Activated naive CD4-positive, alpha-beta T cell treated with anti-CD3 and anti-CD28 coated beads for 36 hours (primary cell): ENCODE measurements at regions not wholly inside any gene's neighbourhood (a gene's known extent, or its start where the extent isn't known, plus 50 kb on each side); places are given as distances from the start of the nearest gene placed in this dataset.
"Not testable (repeated sequence)": the region's sequence is repeated elsewhere in the genome, so short reads cannot be mapped to it uniquely, and the experiment has no call there.

Source experiments
- CTCF ChIA-PET: fragments of 350-600 bp; sonication (Branson Sonifier 250); formaldehyde crosslinking; loops from one replicate; lab custom pipeline; 2021; ENCODE audit warnings: antibody characterized with exemption; lab: Charles Lee
- DNase-seq: peaks from one replicate; pipeline ENCODE4 v3.0.0-alpha.2; 2020
- H3K27ac Mint-ChIP-seq: one replicate; pipeline ENCODE4 v1.8.0; 2021; ENCODE audit warnings: mild to moderate bottlenecking, mixed read lengths
- H3K27me3 Mint-ChIP-seq: one replicate; pipeline ENCODE4 v1.8.0; 2021; ENCODE audit warnings: low read depth, mixed read lengths
- H3K36me3 Mint-ChIP-seq: one replicate; pipeline ENCODE4 v1.8.0; 2021; ENCODE audit warnings: low read depth, mixed read lengths
- H3K4me1 Mint-ChIP-seq: one replicate; pipeline ENCODE4 v1.8.0; 2021; ENCODE audit warnings: low read depth, mixed read lengths
- H3K4me3 Mint-ChIP-seq: one replicate; pipeline ENCODE4 v1.8.0; 2021; ENCODE audit warnings: mild to moderate bottlenecking, moderate library complexity, mixed read lengths
- H3K9me3 Mint-ChIP-seq: one replicate; pipeline ENCODE4 v1.8.0; 2021; ENCODE audit warnings: mixed read lengths
- intact Hi-C: fragments of 100-400 bp; cut with micrococcal nuclease; formaldehyde crosslinking; loops from one replicate; pipeline ENCODE4 v1.15.1; 2023

DNA sequence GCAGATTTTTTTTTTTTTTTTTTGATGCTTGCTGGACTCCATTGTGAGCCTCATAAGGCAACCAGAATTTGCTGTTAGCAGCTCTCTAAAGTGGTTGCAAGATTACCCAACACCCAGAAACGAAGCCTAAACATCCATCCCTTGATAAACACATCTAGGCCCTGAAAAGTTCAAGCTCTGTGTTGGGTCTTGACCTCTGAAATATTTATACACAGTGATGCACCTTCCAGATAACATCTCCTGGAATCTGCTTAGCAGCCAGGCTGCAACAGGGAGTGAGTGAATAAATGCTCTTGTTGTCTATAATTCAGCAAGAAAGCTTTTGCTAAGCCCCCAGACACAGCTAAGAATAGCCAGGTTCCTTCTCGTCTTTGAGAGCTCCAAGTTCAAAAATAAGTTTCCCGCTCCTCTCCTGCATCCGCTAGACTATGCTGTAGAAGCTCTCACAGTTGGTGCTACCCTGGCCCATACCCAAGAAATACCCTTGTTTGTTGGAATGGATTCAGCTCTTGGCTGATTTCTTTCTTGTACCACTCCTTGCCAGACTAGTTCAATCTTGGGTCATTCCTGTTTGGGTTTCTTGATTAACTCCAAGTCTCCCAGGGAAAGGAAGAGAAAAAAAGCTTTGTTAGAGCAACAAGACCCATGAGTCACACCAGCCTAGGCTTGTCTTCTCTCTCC, 610.6 kb upstream of the TBX3 start:
- H3K4me1 Mint-ChIP-seq: no peaks in the 10 kb centered on the region
- intact Hi-C loops: no loop called here
- peaks cover 5% of the 10 kb centered on the region for H3K27me3 Mint-ChIP-seq
- no peak for DNase-seq
- H3K4me3 Mint-ChIP-seq: no peak overlapping the region
- CTCF ChIA-PET: no interaction called here
- peaks cover 2% of the 10 kb centered on the region for H3K9me3 Mint-ChIP-seq
- no peaks in the 10 kb centered on the region for H3K36me3 Mint-ChIP-seq
- no peak overlapping the region for H3K27ac Mint-ChIP-seq

DNA sequence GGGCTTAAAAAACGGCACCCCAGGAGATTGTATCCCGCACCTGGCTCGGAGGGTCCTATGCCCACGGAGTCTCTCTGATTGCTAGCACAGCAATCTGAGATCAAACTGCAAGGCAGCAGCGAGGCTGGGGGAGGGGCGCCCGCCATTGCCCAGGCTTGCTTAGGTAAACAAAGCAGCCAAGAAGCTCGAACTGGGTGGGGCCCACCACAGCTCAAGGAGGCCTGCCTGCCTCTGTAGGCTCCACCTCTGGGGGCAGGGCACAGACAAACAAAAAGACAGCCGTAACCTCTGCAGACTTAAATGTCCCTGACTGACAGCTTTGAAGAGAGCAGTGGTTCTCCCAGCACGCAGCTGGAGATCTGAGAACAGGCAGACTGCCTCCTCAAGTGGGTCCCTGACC, 601.5 kb upstream of the TBX3 start:
- H3K9me3 Mint-ChIP-seq, intact Hi-C loops, CTCF ChIA-PET, H3K4me3 Mint-ChIP-seq, DNase-seq, H3K27ac Mint-ChIP-seq, H3K36me3 Mint-ChIP-seq, H3K4me1 Mint-ChIP-seq, H3K27me3 Mint-ChIP-seq: not testable (repeated sequence)

DNA sequence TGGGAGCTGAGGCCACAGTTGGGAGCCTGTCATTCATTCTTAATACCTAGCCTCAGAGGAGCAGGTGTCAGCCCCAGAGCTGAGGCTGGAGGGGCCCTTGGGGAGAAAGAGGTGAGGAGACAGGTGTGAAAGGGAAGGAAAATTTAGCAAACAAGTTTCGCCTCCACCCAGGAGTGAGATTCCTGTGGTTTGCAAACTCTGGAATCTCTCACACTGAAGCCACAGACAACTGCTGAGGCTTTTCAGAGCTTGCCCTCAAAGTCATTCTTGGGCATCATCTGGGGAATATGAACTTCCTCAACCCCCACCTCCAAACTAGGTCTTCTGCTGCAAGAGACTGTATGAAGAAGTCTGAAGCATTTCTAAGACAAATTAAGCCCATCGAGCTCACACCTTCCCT, 589.5 kb upstream of the TBX3 start:
- intact Hi-C loops: no loop called here
- CTCF ChIA-PET: no interaction called here

DNA sequence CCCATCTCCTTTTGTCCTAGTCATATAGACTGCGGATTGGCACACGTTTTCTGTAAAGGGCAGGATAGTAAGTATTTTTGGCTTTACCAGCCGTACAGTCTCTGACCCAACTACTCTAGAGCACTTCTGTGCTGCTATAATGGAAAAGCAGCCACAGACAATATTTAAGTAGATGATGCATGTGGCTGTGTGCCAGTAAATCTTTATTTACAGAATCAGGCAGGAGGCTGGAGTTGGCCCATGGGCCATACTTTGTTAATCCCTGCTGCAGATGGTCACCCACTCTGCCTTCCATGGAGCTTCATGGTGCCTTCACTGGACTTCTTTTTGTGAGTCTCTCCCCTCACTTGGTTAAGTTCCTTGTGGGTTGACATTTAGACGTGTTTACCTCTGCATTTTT, 584.5 kb upstream of the TBX3 start:
- CTCF ChIA-PET: no interaction called here
- H3K9me3 Mint-ChIP-seq: peaks cover 2% of the 10 kb centered on the region
- H3K36me3 Mint-ChIP-seq: no peaks in the 10 kb centered on the region
- no peak overlapping the region for H3K27ac Mint-ChIP-seq
- no peak for DNase-seq
- no peak overlapping the region for H3K4me3 Mint-ChIP-seq
- no peaks in the 10 kb centered on the region for H3K4me1 Mint-ChIP-seq
- H3K27me3 Mint-ChIP-seq: no peaks in the 10 kb centered on the region
- intact Hi-C loops: no loop called here

More for the DNA sequence above, 589.5 kb upstream of the TBX3 start:
- Mint-ChIP-seq H3K27me3 (no peaks in the 10 kb centered on the region), H3K36me3 (no peaks in the 10 kb centered on the region), H3K4me3 (no peak overlapping the region), H3K27ac (no peak overlapping the region), H3K9me3 (peaks cover 2% of the 10 kb centered on the region), H3K4me1 (no peaks in the 10 kb centered on the region)
- no peak for DNase-seq

- Mint-ChIP-seq H3K27ac (no peak overlapping the region), H3K9me3 (peaks cover 2% of the 10 kb centered on the region), H3K4me3 (no peak overlapping the region), H3K27me3 (no peaks in the 10 kb centered on the region), H3K4me1 (no peaks in the 10 kb centered on the region), H3K36me3 (no peaks in the 10 kb centered on the region)
- CTCF ChIA-PET: no interaction called here
- no peak for DNase-seq
- intact Hi-C loops: no loop called here
Measured at GRCh38 chr12:115267891-115268290, 583.9 kb upstream of the TBX3 start.

- Mint-ChIP-seq H3K4me1 (no peaks in the 10 kb centered on the region), H3K27me3 (no peaks in the 10 kb centered on the region), H3K27ac (no peak overlapping the region), H3K9me3 (peaks cover 2% of the 10 kb centered on the region), H3K4me3 (no peak overlapping the region), H3K36me3 (no peaks in the 10 kb centered on the region)
- intact Hi-C loops: no loop called here
- CTCF ChIA-PET: no interaction called here
- no peak for DNase-seq
Measured at GRCh38 chr12:115267464-115267863, 583.5 kb upstream of the TBX3 start.

DNA sequence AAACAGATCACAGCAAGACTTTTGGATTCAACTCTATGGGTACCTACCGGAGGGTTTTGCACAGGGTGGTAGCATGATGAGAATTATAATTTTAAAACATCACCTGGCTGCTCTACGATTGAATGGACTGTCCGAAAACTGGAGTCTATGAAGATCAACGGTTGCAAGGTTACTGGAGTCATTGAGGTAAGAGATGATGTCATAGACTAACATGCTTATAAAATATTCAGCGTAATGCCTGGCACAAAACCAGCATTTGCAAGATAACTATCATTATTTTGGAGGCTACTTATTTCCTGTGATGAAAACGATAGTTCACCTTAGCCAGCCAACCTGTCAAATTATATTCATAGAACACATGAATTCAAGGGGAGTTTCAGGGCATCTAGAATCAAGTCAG, 580.6 kb upstream of the TBX3 start:
- no peak for DNase-seq
- Mint-ChIP-seq H3K4me3 (no peak overlapping the region), H3K36me3 (no peaks in the 10 kb centered on the region), H3K9me3 (no peaks in the 10 kb centered on the region), H3K27me3 (no peaks in the 10 kb centered on the region), H3K4me1 (no peaks in the 10 kb centered on the region), H3K27ac (no peak overlapping the region)
- intact Hi-C loops: no loop called here
- CTCF ChIA-PET: no interaction called here

DNA sequence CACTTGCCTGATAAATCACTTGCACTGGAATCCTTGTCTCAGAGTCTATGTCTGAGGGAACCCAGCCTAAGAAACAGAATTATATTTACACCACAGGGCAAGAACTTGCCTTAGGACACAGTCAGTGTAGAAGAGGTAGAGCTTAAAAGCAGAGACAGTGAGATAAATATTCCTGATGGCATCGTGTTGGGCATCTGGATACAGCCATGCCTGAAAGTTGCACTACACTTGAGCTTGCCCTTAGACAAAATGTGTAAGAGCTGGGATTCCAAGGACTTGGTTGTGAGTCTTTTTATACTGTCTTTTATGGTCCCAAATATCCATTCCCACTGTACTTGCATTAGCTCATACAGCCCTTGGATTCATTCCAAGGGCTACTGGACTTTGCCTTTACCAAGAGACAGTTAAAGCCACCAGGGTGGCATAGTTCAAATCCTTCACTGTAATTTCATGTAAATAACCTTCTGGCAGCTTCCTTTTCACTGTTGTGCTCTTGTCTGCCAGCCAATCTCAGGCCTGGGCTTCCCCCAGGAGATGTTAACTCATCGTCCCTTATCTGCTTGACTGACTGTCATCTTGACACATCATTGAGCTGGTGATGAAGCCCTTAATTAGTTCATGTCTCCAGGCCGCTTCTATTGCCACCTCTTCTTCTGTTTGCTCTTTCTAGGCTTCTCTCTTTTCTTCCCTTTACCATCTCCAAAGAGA, 577.9 kb upstream of the TBX3 start:
- Mint-ChIP-seq H3K9me3 (peaks cover 2% of the 10 kb centered on the region), H3K4me3 (no peak overlapping the region), H3K36me3 (no peaks in the 10 kb centered on the region), H3K27ac (no peak overlapping the region), H3K4me1 (no peaks in the 10 kb centered on the region), H3K27me3 (peaks cover 2% of the 10 kb centered on the region)
- no peak for DNase-seq
- intact Hi-C loops: no loop called here
- CTCF ChIA-PET: interaction anchor here (0.9 kb wide), 1 partner anchor 1903 kb away, joined by 5 read pairs; no protein-coding TSS in a partner anchor

DNA sequence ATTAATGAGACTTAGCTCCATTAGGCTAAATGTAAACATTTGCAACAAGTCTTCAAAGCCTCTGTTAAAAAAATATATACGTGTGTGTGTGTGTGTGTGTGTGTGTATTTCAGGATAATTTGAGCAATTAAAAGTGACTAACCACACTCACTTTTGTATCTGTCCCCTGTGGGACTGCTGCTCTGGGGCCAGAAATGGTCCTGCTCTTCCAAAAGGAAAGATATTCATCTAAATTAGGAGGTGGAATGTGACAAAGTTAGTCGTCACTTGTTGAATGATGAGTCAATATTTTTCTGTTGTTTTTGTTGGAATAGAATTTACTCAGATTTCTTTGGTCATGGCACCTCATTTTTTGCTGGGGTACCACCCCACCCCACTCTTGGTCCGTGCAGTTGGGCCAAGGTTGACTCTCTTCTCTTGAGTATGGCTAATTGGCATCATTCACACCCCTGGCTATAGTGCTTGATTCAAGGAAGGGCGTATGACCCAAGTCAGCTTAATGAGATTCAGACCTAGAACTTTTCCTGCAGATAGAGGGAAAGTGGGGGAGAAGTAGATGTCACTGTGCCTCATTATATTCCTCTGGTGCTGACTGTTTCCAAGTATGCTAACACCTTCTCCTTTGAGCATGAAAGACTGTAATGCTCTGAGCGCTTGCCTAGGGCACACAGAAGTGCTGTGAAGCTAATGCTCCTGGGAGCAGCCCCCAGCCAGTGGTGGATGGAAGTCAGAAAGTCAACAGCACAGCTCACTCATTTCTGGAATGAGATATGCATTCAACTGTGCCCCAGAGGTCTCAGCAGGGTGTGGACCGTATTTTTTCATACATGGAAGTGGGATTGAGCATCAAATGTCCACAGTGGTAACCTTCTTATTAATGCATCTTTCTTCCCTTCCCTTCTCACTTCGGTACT, 577.0 kb upstream of the TBX3 start:
- no peaks in the 10 kb centered on the region for H3K4me1 Mint-ChIP-seq

GRCh38 chr12:115259968-115260747, 576.2 kb upstream of the TBX3 start:
- no peak for DNase-seq
- CTCF ChIA-PET: no interaction called here
- no peak overlapping the region for H3K4me3 Mint-ChIP-seq
- peaks cover 2% of the 10 kb centered on the region for H3K9me3 Mint-ChIP-seq
- peaks cover 2% of the 10 kb centered on the region for H3K27me3 Mint-ChIP-seq
- H3K36me3 Mint-ChIP-seq: no peaks in the 10 kb centered on the region
- no peaks in the 10 kb centered on the region for H3K4me1 Mint-ChIP-seq
- no peak overlapping the region for H3K27ac Mint-ChIP-seq
- intact Hi-C loops: no loop called here

More for the DNA sequence above, 577.0 kb upstream of the TBX3 start:
- intact Hi-C loops: no loop called here
- H3K4me3 Mint-ChIP-seq: no peak overlapping the region
- H3K9me3 Mint-ChIP-seq: peaks cover 2% of the 10 kb centered on the region
- H3K27me3 Mint-ChIP-seq: peaks cover 2% of the 10 kb centered on the region
- H3K36me3 Mint-ChIP-seq: no peaks in the 10 kb centered on the region
- no peak overlapping the region for H3K27ac Mint-ChIP-seq
- no peak for DNase-seq
- CTCF ChIA-PET: interaction anchor here (0.9 kb wide), 1 partner anchor 1904 kb away, joined by 5 read pairs; no protein-coding TSS in a partner anchor

DNA sequence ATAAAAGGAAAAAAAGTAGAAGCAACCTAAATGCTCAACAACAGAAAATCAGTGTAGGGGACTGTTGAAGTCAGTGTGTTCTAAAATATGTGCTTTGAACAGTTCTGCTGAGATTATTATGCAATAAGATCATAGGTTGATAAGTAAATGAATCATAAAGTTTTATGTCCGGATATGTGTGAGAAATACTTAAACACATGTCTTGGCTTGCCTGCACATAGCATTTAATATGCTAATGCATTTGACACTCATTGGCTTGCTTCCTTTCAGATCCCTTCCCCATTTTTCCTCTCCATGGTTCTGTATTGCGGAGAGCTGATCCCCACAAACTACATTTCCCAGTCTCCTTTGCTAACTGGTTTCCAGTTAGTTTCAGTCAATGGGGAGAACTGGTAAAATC, 573.8 kb upstream of the TBX3 start:
- DNase-seq: no peak
- H3K27ac Mint-ChIP-seq: no peak overlapping the region
- no peaks in the 10 kb centered on the region for H3K36me3 Mint-ChIP-seq
- H3K9me3 Mint-ChIP-seq: peaks cover 2% of the 10 kb centered on the region
- intact Hi-C loops: no loop called here
- peaks cover 2% of the 10 kb centered on the region for H3K27me3 Mint-ChIP-seq
- H3K4me3 Mint-ChIP-seq: no peak overlapping the region
- no peaks in the 10 kb centered on the region for H3K4me1 Mint-ChIP-seq
- CTCF ChIA-PET: no interaction called here

GRCh38 chr12:115255962-115256361, 572.0 kb upstream of the TBX3 start:
- H3K27me3 Mint-ChIP-seq: peaks cover 2% of the 10 kb centered on the region
- no peaks in the 10 kb centered on the region for H3K4me1 Mint-ChIP-seq
- no peak overlapping the region for H3K27ac Mint-ChIP-seq
- H3K36me3 Mint-ChIP-seq: no peaks in the 10 kb centered on the region
- no peak for DNase-seq
- peaks cover 8% of the 10 kb centered on the region for H3K9me3 Mint-ChIP-seq
- CTCF ChIA-PET: interaction anchor here (0.5 kb wide), 1 partner anchor 624 kb away, joined by 3 read pairs; no protein-coding TSS in a partner anchor
- intact Hi-C loops: no loop called here
- H3K4me3 Mint-ChIP-seq: no peak overlapping the region
